ENCODE measurements at regions not wholly inside any gene's neighbourhood (a gene's known extent, or its start where the extent isn't known, plus 50 kb on each side); places are given as distances from the start of the nearest gene placed in this dataset.

GRCh38 chr3:180340395-180340794 is 261.6 kb upstream of the TTC14 start:
- H3K36me3 Mint-ChIP-seq (ENCODE audit: low read depth), result no peaks in the 10 kb centered on the region
- no peak overlapping the region for H3K4me3 Mint-ChIP-seq
- no peak overlapping the region for H3K27ac Mint-ChIP-seq
- intact Hi-C loops (cut with micrococcal nuclease), result no loop called here
- no peaks in the 10 kb centered on the region for H3K27me3 Mint-ChIP-seq
- H3K4me1 Mint-ChIP-seq (ENCODE audit: low read depth), result no peaks in the 10 kb centered on the region
- no peak for ATAC-seq
- CTCF ChIA-PET, result no interaction called here
- H3K9me3 Mint-ChIP-seq, result peaks cover 6% of the 10 kb centered on the region
- DNase-seq, result no peak
- POLR2A ChIA-PET, result no interaction called here
- TF ChIP-seq CTCF (IDR thresholded peaks at IDR 0.05), result no peak

GRCh38 chr3:180341516-180341915 is 260.4 kb upstream of the TTC14 start:
- no peaks in the 10 kb centered on the region for H3K27me3 Mint-ChIP-seq
- no peak for DNase-seq
- ChIA-PET CTCF (no interaction called here), POLR2A (no interaction called here)
- no peak overlapping the region for H3K4me3 Mint-ChIP-seq
- intact Hi-C loops (cut with micrococcal nuclease), result no loop called here
- no peaks in the 10 kb centered on the region for H3K4me1 Mint-ChIP-seq (ENCODE audit: low read depth)
- no peaks in the 10 kb centered on the region for H3K36me3 Mint-ChIP-seq (ENCODE audit: low read depth)
- H3K27ac Mint-ChIP-seq, result no peak overlapping the region
- ATAC-seq, result no peak
- TF ChIP-seq CTCF (IDR thresholded peaks at IDR 0.05), result no peak
- peaks cover 7% of the 10 kb centered on the region for H3K9me3 Mint-ChIP-seq

GRCh38 chr3:180351601-180352000 is 250.4 kb upstream of the TTC14 start:
- no peak for DNase-seq
- no peaks in the 10 kb centered on the region for H3K27me3 Mint-ChIP-seq

GRCh38 chr3:180352261-180352660 is 249.7 kb upstream of the TTC14 start:
- H3K27me3 Mint-ChIP-seq, result no peaks in the 10 kb centered on the region
- no peak overlapping the region for H3K4me3 Mint-ChIP-seq
- H3K9me3 Mint-ChIP-seq, result no peaks in the 10 kb centered on the region
- TF ChIP-seq CTCF (IDR thresholded peaks at IDR 0.05), result no peak
- ATAC-seq (no peak), DNase-seq (no peak)
- POLR2A ChIA-PET, result no interaction called here
- H3K36me3 Mint-ChIP-seq (ENCODE audit: low read depth), result no peaks in the 10 kb centered on the region
- no peak overlapping the region for H3K27ac Mint-ChIP-seq
- CTCF ChIA-PET, result no interaction called here
- no peaks in the 10 kb centered on the region for H3K4me1 Mint-ChIP-seq (ENCODE audit: low read depth)
- intact Hi-C loops (cut with micrococcal nuclease), result no loop called here

More at GRCh38 chr3:180351601-180352000, 250.4 kb upstream of the TTC14 start:
- Mint-ChIP-seq H3K36me3 (ENCODE audit: low read depth) (no peaks in the 10 kb centered on the region), H3K4me1 (ENCODE audit: low read depth) (no peaks in the 10 kb centered on the region), H3K27ac (no peak overlapping the region), H3K9me3 (no peaks in the 10 kb centered on the region), H3K4me3 (no peak overlapping the region)
- POLR2A ChIA-PET, result no interaction called here
- TF ChIP-seq CTCF (IDR thresholded peaks at IDR 0.05), result no peak
- ATAC-seq, result no peak
- intact Hi-C loops (cut with micrococcal nuclease), result no loop called here
- CTCF ChIA-PET, result no interaction called here

GRCh38 chr3:180354214-180354613 is 247.7 kb upstream of the TTC14 start:
- no peak for TF ChIP-seq CTCF (IDR thresholded peaks at IDR 0.05)
- H3K9me3 Mint-ChIP-seq, result no peaks in the 10 kb centered on the region
- CTCF ChIA-PET, result no interaction called here
- H3K36me3 Mint-ChIP-seq (ENCODE audit: low read depth), result no peaks in the 10 kb centered on the region
- ATAC-seq, result no peak
- intact Hi-C loops (cut with micrococcal nuclease), result no loop called here
- no peaks in the 10 kb centered on the region for H3K4me1 Mint-ChIP-seq (ENCODE audit: low read depth)
- DNase-seq, result no peak
- H3K4me3 Mint-ChIP-seq, result no peak overlapping the region
- no peak overlapping the region for H3K27ac Mint-ChIP-seq
- no peaks in the 10 kb centered on the region for H3K27me3 Mint-ChIP-seq
- POLR2A ChIA-PET, result no interaction called here
